IPS DF 4.7 (cell line): ENCODE measurements at regions not wholly inside any gene's neighbourhood (a gene's known extent, or its start where the extent isn't known, plus 50 kb on each side); places are given as distances from the start of the nearest gene placed in this dataset.

Source experiments
- DNase-seq: peaks from one replicate; pipeline ENCODE4 v3.0.0-alpha.2; 2013; ENCODE audit warnings: low spot score; ENCODE audit errors: extremely low read depth

GRCh38 chr2:7910752-7911151 lies 771.1 kb upstream of the ID2 start:
- no peak for DNase-seq

GRCh38 chr2:7911196-7911595 lies 770.7 kb upstream of the ID2 start:
- DNase-seq: no peak

GRCh38 chr2:7913974-7914373 lies 767.9 kb upstream of the ID2 start:
- DNase-seq: no peak

- no peak for DNase-seq
Observed at GRCh38 chr2:7915302-7916091, 766.4 kb upstream of the ID2 start.

GRCh38 chr2:7916670-7917069 lies 765.2 kb upstream of the ID2 start:
- no peak for DNase-seq

GRCh38 chr2:7919510-7919909 lies 762.3 kb upstream of the ID2 start:
- no peak for DNase-seq

- no peak for DNase-seq
Observed at GRCh38 chr2:7924023-7924762, 757.7 kb upstream of the ID2 start.

- DNase-seq: no peak
Observed at GRCh38 chr2:7925506-7925905, 756.4 kb upstream of the ID2 start.

GRCh38 chr2:7927691-7928090 lies 754.2 kb upstream of the ID2 start:
- DNase-seq: no peak

- DNase-seq: no peak
Observed at GRCh38 chr2:7929281-7929680, 752.6 kb upstream of the ID2 start.

- no peak for DNase-seq
Observed at GRCh38 chr2:7930800-7931635, 750.8 kb upstream of the ID2 start.

GRCh38 chr2:7931808-7932207 lies 750.0 kb upstream of the ID2 start:
- no peak for DNase-seq

- DNase-seq: no peak
Observed at GRCh38 chr2:7933672-7934071, 748.2 kb upstream of the ID2 start.

- no peak for DNase-seq
Observed at GRCh38 chr2:7934476-7934875, 747.4 kb upstream of the ID2 start.

- no peak for DNase-seq
Observed at GRCh38 chr2:7937082-7937481, 744.8 kb upstream of the ID2 start.

- no peak for DNase-seq
Observed at GRCh38 chr2:7940723-7941122, 741.1 kb upstream of the ID2 start.

- DNase-seq: no peak
Observed at GRCh38 chr2:7943446-7943845, 738.4 kb upstream of the ID2 start.

GRCh38 chr2:7945026-7945425 lies 736.8 kb upstream of the ID2 start:
- DNase-seq: no peak

GRCh38 chr2:7950035-7950612 lies 731.7 kb upstream of the ID2 start:
- no peak for DNase-seq

- no peak for DNase-seq
Observed at GRCh38 chr2:7951001-7951400, 730.9 kb upstream of the ID2 start.

GRCh38 chr2:7951490-7951889 lies 730.4 kb upstream of the ID2 start:
- no peak for DNase-seq
